ENCODE measurements at regions not wholly inside any gene's neighbourhood (a gene's known extent, or its start where the extent isn't known, plus 50 kb on each side); places are given as distances from the start of the nearest gene placed in this dataset.

DNA sequence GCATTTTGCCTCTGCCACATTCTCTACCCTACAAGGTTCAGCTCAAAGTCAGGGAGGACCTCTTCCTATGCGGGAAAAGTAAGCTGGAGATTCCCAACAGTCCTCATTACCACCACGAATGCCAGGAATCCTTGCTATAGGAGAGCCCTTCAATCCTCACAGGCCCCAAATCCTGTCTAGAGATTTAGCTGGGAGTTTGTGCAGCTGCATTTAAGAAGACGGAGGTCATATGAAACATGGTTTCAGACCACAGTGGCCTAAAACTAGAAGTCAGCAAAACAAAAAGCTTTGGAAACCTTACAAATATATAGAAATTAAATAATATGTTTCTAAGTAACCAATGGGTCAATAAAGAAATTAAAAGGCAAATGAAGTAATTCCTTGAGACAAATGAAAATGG, 415.3 kb upstream of the SETBP1 start:
- no peaks in the 10 kb centered on the region for H3K27me3 ChIP-seq (ENCODE audit: control insufficient read depth, insufficient read depth, low read length)
- no peak for DNase-seq (ENCODE audit: low read depth)
- TF ChIP-seq, protein P1, sequence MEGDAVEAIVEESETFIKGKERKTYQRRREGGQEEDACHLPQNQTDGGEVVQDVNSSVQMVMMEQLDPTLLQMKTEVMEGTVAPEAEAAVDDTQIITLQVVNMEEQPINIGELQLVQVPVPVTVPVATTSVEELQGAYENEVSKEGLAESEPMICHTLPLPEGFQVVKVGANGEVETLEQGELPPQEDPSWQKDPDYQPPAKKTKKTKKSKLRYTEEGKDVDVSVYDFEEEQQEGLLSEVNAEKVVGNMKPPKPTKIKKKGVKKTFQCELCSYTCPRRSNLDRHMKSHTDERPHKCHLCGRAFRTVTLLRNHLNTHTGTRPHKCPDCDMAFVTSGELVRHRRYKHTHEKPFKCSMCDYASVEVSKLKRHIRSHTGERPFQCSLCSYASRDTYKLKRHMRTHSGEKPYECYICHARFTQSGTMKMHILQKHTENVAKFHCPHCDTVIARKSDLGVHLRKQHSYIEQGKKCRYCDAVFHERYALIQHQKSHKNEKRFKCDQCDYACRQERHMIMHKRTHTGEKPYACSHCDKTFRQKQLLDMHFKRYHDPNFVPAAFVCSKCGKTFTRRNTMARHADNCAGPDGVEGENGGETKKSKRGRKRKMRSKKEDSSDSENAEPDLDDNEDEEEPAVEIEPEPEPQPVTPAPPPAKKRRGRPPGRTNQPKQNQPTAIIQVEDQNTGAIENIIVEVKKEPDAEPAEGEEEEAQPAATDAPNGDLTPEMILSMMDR (IDR thresholded peaks at IDR 0.05; ENCODE audit: insufficient read depth, low read length, poor library complexity, severe bottlenecking) = no peak
- H3K36me3 ChIP-seq (ENCODE audit: control insufficient read depth, insufficient read depth, low read length) = no peaks in the 10 kb centered on the region
- H3K4me3 ChIP-seq (ENCODE audit: low read depth, low read length) = no peak overlapping the region

DNA sequence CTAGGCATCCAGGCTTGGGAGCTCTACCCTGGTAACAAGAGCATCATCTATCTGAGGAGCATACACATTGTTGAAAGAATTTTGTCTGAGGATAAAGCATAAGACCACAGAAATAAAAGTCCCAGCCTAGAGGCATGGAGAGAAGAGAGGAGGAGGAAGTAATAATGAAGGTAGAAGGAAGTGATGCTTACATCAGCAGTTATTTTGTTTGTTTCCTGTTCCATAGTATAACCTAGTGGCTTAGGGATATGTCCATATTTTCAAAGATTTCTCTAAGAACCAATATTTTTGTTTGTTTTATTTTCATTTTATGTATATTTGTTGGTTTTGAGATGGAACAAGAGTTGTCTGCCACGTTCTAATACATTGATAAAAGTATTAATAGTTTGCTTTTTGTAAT, 407.4 kb upstream of the SETBP1 start:
- no peaks in the 10 kb centered on the region for H3K27me3 ChIP-seq (ENCODE audit: control insufficient read depth, insufficient read depth, low read length)
- TF ChIP-seq, protein P1 (IDR thresholded peaks at IDR 0.05; ENCODE audit: insufficient read depth, low read length, poor library complexity, severe bottlenecking) = no peak
- no peak overlapping the region for H3K4me3 ChIP-seq (ENCODE audit: low read depth, low read length)
- DNase-seq (ENCODE audit: low read depth) = no peak
- no peaks in the 10 kb centered on the region for H3K36me3 ChIP-seq (ENCODE audit: control insufficient read depth, insufficient read depth, low read length)

DNA sequence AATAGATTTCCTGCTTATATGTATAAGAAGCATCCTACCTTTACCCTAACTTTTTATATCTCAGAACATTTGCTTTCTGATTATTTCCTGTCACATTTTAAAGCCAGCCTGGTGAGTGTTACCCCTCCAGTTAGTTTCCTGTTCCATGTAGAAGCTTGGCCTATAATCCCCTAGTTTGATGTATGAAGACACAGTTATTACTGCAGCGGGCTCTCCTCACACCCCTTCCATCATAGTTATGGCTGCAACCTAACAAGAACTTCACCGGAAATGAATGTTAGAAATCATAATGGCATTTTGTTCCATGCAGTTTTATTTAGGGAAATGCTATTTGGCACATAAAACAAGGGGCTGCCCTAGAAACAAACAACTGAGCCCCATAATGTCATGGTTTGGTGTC, 400.2 kb upstream of the SETBP1 start:
- H3K4me3 ChIP-seq (ENCODE audit: low read depth, low read length) = no peak overlapping the region
- H3K27me3 ChIP-seq (ENCODE audit: control insufficient read depth, insufficient read depth, low read length) = no peaks in the 10 kb centered on the region
- H3K36me3 ChIP-seq (ENCODE audit: control insufficient read depth, insufficient read depth, low read length) = no peaks in the 10 kb centered on the region
- DNase-seq (ENCODE audit: low read depth) = no peak
- TF ChIP-seq, protein P1 (IDR thresholded peaks at IDR 0.05; ENCODE audit: insufficient read depth, low read length, poor library complexity, severe bottlenecking) = no peak

DNA sequence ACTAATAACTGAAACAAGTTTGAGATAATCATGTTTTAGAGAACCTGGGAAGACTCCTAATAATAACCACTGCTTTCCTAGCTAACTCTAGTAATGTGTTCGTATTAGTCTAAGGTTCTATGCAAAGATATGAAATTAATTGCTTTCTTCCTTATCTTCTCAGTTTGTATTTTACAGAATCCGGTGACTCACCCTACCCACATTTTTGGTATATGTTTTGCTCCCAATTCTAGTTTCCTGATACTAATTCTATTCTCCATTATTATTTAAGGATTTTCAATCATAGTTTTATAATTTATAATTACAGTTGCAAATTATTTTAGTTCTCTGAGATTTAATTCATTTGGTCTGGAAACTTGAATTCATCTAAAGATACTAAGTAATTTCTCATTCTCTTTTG, 394.6 kb upstream of the SETBP1 start:
- no peak for DNase-seq (ENCODE audit: low read depth)
- Histone ChIP-seq H3K4me3 (ENCODE audit: low read depth, low read length) (no peak overlapping the region), H3K36me3 (ENCODE audit: control insufficient read depth, insufficient read depth, low read length) (no peaks in the 10 kb centered on the region), H3K27me3 (ENCODE audit: control insufficient read depth, insufficient read depth, low read length) (no peaks in the 10 kb centered on the region)
- TF ChIP-seq, protein P1 (IDR thresholded peaks at IDR 0.05; ENCODE audit: insufficient read depth, low read length, poor library complexity, severe bottlenecking) = no peak

DNA sequence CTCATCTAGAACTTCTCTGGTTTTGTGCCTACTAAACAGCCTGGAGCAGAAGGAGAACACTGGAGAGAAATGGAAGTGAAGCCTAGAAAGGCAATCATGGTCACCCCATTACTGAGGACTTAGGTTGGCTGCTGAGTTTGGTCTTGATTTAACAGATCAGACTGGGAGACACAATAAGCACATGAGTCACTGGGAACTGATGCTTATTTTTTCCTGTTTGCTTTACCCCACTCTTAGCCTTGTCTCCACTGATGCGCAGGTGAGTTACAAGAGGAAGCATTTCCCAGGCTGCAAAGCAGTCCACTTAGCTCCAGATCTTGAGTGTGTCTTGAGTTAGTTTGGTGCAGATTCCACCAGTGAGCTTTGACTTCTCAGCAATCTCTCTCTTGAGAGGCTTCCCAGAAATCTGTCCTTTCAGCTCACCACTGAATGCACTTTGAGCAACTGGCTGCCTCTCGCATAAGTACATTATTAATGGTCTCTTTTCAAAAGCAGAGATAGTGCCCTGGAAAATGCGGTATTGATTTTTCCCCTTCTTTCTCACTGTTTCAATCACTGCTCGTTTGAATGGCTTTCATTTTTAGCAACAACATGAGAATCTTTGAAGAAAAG, 390.2 kb upstream of the SETBP1 start:
- TF ChIP-seq, protein P1 (IDR thresholded peaks at IDR 0.05; ENCODE audit: insufficient read depth, low read length, poor library complexity, severe bottlenecking) = no peak
- H3K36me3 ChIP-seq (ENCODE audit: control insufficient read depth, insufficient read depth, low read length) = no peaks in the 10 kb centered on the region
- H3K27me3 ChIP-seq (ENCODE audit: control insufficient read depth, insufficient read depth, low read length) = no peaks in the 10 kb centered on the region
- no peak for DNase-seq (ENCODE audit: low read depth)
- H3K4me3 ChIP-seq (ENCODE audit: low read depth, low read length) = no peak overlapping the region

DNA sequence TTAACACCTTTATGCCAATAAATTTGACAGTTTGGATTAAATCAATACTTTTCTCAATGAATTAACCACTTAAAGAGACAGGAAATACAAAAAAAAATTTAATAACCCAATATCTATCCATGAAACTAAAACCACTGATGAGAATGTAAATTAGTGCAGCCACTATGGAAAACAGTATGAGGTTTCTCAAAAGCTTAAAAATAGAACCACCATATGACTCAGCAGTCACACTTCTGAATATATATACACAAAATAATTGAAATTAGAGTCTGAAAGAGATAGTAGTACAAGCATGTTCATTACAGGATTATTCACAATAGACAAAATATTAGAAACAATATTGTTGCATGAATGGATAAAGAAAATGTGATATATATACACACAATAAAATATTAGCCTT, 382.1 kb upstream of the SETBP1 start:
- DNase-seq (ENCODE audit: low read depth) = no peak
- H3K36me3 ChIP-seq (ENCODE audit: control insufficient read depth, insufficient read depth, low read length) = no peaks in the 10 kb centered on the region
- no peaks in the 10 kb centered on the region for H3K27me3 ChIP-seq (ENCODE audit: control insufficient read depth, insufficient read depth, low read length)
- TF ChIP-seq, protein P1 (IDR thresholded peaks at IDR 0.05; ENCODE audit: insufficient read depth, low read length, poor library complexity, severe bottlenecking) = no peak
- no peak overlapping the region for H3K4me3 ChIP-seq (ENCODE audit: low read depth, low read length)

Measured in kidney epithelial cell (primary cell).